Right lung (tissue), 2 donors: ENCODE measurements at regions not wholly inside any gene's neighbourhood (a gene's known extent, or its start where the extent isn't known, plus 50 kb on each side); places are given as distances from the start of the nearest gene placed in this dataset.
"Not testable (repeated sequence)": the region's sequence is repeated elsewhere in the genome, so short reads cannot be mapped to it uniquely, and the experiment has no call there.

ENCODE experiments used
- DNase-seq, 2 donors: peaks; one replicate each; pipeline ENCODE4 v3.0.0-alpha.2; 2013

GRCh38 chr7:68748934-68749900 is 849.1 kb upstream of the AUTS2 start:
- no peak for DNase-seq

DNA sequence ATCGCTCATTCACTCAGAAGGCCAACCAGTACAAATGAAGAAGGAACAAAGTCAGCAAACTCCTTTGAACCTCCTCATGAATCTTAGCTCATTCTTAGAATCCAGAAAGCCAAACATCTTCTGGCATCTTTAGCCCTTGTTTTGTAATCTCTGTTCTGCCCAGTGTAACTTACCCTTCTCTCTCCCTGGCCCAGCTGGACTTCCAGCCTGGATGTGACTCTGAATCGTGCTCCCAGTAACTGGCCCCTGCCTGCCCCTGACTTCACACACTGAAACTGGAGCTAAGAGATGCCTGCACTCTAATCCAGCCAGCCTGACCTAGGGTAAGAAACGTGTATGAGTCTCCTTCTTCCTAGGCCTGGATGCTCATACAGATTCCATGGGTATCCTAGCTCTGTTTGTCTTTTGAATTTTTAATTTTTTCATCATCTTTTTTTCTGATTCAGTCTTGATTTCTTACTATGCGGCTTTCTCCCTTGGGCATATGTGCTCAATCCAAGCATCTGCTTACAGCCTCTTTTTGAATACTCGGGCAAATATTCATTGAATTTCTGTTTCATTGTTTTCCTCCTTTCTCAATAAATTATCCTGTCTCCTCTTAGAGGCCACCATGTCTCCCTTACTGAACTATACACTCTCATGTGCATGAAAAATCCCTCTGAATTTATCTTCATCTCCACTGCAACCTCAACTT is 845.6 kb upstream of the AUTS2 start:
- DNase-seq = no peak

DNA sequence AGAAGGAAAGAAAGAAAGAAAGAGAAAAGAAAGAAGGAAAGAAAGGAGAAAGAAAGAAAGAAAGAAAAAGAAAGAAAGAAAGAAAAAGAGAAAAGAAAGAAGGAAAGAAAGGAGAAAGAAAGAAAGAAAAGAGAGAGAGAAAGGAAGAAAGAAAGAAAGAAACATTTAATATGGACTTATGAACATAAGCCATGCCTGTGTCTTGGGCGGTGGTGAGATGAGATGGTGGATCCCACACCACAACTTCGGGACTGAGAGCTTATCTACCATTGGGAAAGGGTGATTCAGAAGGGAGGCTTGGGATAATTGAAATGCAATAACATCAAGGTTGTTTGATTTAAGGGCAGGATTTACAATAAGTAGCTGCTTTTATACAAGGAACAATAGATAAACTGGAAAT is 843.9 kb upstream of the AUTS2 start:
- no peak for DNase-seq

DNA sequence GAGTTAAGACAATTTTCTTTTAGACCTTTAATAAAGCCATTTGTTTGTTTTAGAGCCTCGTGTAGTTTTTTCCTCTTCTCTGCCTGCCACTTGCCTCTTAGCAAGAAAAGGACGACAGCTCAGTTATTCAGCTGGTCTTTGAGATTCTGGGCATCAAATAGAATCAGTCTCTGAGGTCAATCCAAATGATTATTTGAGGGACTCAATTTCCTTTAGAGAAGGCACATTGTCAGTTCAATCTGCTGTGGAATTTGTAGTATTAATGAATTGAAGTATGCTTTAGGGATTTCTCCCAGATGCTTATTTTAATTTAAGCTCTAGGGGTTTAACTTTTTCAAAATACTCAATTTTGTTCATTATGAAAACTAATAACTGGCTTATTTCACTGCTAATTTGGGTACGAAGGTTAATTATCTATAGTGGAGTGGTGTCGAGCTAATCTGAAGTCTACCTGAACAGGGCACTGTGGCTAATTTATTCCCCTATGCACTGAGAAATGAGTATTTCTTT is 841.2 kb upstream of the AUTS2 start:
- DNase-seq = no peak

- no peak for DNase-seq
Measured at GRCh38 chr7:68760556-68760955, 837.7 kb upstream of the AUTS2 start.

GRCh38 chr7:68767462-68767861 is 830.8 kb upstream of the AUTS2 start:
- DNase-seq = no peak

DNA sequence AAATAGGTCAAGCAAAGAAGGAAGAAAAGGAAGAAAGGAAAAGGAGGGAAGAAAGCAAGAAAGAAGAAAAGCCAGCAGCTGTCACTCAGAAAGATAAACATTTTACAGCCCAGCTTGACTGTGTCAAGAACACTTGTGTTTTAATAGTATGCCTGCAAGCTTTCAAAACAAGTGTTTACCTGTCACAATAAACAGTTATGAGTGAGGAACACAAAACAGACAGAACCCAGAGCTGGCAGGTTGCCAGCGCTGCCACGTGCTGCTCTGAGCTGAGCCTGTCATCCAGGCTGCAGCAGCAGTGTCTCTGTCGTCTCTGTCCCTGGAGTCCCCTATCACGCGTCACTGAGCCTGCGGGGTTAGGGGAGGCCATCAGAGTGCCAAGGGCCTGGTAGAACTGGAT is 827.6 kb upstream of the AUTS2 start:
- peak in 1 of 2 donors; percentile 18 for DNase-seq

DNA sequence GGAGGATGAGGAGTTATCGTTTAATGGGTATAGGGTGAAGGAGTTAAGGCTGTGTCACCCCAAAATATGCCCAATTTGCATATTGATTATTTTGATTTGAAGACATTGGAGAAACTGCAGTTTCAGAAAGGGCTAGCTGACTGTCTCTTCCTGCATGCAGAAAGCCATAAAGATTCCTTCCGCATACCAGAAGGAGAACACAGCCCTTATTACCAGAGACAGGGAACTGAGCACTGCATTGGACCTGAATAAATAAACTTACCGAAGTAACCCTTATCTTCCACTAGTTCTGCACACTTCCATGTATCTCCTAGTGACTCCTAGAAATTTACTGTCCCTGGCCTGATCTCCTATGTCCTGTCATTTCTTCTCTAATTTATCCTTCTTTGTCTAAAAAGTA is 821.9 kb upstream of the AUTS2 start:
- no peak for DNase-seq

- DNase-seq = no peak
Measured at GRCh38 chr7:68783684-68784083, 814.6 kb upstream of the AUTS2 start.

GRCh38 chr7:68785036-68785435 is 813.2 kb upstream of the AUTS2 start:
- DNase-seq = no peak

- DNase-seq = no peak
Measured at GRCh38 chr7:68787566-68787965, 810.7 kb upstream of the AUTS2 start.

GRCh38 chr7:68788529-68788928 is 809.7 kb upstream of the AUTS2 start:
- DNase-seq = not testable (repeated sequence)

DNA sequence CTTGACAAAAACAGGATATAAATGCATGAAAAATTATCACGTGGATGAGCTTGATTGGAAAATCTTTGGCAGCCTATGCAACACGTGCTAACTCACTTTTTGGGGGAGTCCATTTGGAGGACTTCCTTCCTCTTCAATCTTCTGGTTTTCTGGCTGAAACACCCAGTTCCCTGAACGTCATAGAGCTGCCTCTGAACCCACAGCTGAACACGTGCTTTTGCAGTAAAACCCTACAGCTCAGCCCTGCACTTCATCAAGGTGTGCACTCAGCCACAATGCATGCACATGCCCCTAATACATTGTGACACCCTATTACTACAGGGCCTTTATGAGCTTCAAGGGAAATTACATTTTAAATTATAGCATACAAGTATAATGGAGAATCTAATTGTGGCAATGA is 808.7 kb upstream of the AUTS2 start:
- no peak for DNase-seq

- DNase-seq = no peak
Measured at GRCh38 chr7:68792351-68792750, 805.9 kb upstream of the AUTS2 start.

GRCh38 chr7:68793513-68793912 is 804.8 kb upstream of the AUTS2 start:
- DNase-seq = no peak

- no peak for DNase-seq
Measured at GRCh38 chr7:68800316-68800715, 798.0 kb upstream of the AUTS2 start.

DNA sequence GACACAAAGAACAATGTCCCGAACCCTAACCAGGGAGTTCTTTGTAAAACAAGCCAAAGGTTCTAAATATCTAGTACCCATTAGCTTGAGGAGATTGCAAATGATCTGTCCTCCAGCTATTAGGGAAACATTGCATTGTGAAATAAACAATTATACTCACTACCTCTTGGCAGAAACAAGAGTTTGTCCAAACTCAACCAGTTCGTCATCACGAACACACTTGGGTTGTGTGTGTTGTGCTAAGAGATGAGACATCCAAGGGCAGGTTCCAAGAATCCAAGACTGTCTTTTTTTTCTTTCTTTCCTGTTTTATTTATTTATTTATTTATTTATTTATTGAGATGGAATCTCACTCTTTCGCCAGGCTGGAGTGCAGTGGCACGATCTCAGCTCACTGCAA is 793.1 kb upstream of the AUTS2 start:
- DNase-seq = no peak

DNA sequence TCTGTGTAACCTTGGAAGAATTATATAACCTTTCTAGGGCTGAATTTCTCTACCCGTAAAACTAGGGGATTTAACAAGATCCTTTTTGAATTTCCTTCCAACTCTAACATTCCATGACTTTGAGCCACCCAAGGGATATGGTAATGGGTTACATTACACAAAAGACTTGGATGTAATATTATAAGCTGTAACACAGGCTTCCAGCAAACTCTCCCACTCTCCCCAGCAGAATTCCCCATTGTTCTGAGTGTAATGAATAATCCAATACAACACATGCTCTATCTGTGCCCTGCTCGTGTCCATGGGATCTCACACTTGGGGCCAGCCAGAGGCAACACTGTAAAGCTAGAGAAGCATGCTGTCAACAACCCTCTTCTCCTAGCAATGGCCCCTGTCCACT is 790.6 kb upstream of the AUTS2 start:
- DNase-seq = no peak

DNA sequence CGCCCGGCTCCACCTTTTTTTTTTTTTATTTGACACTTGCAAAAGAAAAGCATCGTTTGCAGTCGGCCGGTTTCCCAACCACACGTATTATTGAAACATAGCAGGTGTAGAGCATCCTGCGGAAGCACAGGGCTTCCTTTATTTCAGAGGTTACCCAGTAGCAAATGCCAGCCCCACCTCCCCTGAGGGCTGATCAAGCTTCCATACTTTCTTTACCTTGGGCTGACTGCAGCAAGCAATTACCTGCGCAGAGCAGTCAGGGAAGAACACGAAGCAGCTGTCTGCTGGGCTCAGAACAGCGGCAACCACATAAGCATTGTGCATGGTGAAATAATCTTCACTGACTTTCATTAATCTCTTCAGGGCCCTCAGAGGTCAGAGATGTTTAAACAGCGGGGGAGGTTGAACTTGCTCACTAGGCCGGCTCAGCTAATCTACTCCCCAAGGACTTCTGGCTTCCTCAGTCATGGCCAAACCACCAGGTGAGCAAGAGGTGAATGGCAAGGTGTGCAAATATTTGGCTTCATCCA is 784.7 kb upstream of the AUTS2 start:
- peak in 1 of 2 donors; percentile 7 for DNase-seq

- peak; percentile 36 to 55 for DNase-seq
Measured at GRCh38 chr7:68816491-68816890, 781.8 kb upstream of the AUTS2 start.

GRCh38 chr7:68820321-68820720 is 778.0 kb upstream of the AUTS2 start:
- no peak for DNase-seq

DNA sequence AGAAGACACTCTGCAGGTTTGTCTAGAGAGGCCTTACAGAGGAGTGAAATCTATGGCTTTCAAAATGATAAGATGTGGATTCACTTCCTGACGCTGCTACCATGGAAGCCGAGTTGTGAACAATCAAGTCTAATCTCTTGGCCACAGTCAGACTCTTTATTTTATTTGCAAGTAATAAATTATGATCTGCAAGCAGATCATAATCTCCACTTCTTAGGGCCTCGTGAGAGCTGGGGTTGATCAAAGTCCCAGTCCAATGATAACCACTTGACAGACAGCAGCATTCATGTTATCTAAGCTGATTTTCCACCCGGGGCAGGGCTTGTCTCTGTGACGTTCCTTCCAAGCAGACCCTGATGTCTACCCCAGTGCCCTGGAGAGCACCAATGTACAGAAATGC is 776.4 kb upstream of the AUTS2 start:
- DNase-seq = no peak
